WI38 (cell line): ENCODE measurements at regions not wholly inside any gene's neighbourhood (a gene's known extent, or its start where the extent isn't known, plus 50 kb on each side); places are given as distances from the start of the nearest gene placed in this dataset.

Source experiments
- H3K4me3 ChIP-seq: 2 replicates; pipeline ENCODE4 v1.5.1; 2011; ENCODE audit warnings: low read depth, mild to moderate bottlenecking, control low read depth, low read length
- TF ChIP-seq, protein P1 (sequence below): IDR thresholded peaks from 2 replicates; pipeline ENCODE4 v1.5.1; 2012; ENCODE audit warnings: low read depth, mild to moderate bottlenecking, control low read depth, low read length

DNA sequence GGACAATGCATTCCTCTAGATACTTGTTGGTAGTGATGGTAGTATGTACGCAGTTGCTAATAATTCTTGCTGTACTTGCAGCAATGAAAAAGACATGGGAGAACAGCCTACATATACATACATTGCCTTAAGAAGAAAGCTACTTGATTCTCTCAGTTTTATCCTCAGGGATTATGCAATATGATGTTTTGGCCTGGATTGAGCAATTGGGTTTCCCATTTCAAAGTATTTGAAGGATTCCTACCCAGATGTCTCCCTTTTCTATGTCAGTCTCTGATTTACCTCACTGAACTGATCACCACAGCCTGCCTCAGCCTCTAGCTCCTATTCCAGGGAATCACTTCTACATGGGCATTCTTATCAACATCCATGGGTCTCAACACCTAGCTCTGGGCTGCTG is 210.1 kb upstream of the CDH10 start:
- TF ChIP-seq, protein P1, sequence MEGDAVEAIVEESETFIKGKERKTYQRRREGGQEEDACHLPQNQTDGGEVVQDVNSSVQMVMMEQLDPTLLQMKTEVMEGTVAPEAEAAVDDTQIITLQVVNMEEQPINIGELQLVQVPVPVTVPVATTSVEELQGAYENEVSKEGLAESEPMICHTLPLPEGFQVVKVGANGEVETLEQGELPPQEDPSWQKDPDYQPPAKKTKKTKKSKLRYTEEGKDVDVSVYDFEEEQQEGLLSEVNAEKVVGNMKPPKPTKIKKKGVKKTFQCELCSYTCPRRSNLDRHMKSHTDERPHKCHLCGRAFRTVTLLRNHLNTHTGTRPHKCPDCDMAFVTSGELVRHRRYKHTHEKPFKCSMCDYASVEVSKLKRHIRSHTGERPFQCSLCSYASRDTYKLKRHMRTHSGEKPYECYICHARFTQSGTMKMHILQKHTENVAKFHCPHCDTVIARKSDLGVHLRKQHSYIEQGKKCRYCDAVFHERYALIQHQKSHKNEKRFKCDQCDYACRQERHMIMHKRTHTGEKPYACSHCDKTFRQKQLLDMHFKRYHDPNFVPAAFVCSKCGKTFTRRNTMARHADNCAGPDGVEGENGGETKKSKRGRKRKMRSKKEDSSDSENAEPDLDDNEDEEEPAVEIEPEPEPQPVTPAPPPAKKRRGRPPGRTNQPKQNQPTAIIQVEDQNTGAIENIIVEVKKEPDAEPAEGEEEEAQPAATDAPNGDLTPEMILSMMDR, result no peak
- no peak overlapping the region for H3K4me3 ChIP-seq

DNA sequence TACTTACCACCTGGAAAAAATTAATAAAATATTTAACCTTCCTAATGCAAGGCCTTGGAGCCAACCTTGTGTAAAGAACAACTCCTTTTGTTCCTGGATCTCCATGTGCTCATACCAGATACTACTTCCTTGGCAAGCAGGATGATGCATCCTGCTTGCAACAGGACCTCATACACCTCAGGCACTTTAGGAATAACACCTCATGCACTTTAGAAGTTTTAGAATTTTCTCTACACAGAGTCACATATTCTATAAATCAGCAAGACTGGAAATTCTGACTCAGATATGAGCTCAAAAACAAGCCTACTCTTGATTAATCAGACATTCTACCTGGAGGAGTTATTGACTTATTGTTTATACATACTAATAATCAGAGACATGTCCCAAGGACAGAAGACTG is 209.6 kb upstream of the CDH10 start:
- TF ChIP-seq, protein P1, result no peak
- no peak overlapping the region for H3K4me3 ChIP-seq

DNA sequence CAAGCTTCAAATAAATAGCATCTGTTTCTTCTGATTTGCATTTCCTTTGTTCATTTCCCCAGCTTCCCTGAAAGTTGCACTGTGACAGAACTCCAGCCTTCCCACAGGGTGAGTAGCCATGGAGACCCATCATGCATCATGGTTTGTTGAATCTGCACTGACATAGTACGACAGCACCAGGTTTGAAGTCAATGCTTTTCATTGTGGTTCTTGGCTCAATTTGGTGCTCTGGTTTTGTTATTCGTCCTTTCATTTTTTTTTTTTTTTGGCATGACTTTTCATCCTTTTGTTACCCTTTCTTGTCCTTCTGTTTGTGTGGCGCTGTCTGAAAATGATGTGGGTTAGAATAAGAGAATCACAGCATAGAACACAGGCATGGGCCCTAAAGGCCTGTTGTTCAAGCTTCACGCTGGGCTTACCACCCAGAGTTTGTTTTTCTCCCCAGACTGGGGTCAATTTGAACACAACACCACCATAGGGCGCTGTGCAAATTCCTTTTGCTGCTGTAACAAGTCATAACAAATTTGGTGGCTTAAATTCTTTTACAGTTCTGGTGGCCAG is 206.2 kb upstream of the CDH10 start:
- TF ChIP-seq, protein P1, result no peak
- H3K4me3 ChIP-seq, result no peak overlapping the region

DNA sequence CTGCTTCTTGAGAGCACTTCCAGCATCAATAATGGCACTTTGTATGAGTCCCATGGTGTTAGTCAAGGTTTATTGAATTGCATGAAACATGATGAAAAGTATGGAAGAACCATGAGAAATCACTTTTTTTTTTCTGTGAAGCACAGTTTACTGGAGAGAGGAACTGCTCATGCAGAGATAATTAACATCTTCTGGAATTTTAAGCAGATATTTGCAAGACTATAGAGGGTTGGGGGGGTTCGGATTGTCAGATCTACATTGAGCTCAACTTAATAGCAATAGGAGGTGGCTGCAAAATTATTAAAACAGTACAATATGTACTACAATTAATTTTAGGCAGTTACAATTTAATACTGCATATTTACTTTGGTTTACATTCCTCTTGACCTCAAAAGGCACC is 204.4 kb upstream of the CDH10 start:
- TF ChIP-seq, protein P1, result no peak
- no peak overlapping the region for H3K4me3 ChIP-seq

DNA sequence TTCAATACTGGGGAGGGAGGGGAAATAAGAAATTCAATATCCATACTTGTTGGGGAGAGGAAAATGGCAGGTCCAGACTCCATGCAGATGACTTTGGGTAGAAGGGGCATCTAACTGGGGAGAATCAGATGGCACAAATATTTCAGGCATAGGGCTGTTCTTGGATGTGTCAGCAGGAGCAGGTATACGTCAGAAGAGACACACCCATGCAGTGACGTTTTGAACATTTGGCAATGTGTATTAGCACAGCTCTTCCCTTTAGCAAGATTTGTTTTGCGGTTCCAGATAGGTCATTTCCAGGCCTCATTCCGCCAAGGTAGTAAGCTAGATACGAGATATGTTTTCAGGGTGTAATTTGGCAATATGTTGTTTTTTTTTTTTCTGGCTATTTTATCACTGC is 187.2 kb upstream of the CDH10 start:
- H3K4me3 ChIP-seq, result no peak overlapping the region
- TF ChIP-seq, protein P1, result no peak

DNA sequence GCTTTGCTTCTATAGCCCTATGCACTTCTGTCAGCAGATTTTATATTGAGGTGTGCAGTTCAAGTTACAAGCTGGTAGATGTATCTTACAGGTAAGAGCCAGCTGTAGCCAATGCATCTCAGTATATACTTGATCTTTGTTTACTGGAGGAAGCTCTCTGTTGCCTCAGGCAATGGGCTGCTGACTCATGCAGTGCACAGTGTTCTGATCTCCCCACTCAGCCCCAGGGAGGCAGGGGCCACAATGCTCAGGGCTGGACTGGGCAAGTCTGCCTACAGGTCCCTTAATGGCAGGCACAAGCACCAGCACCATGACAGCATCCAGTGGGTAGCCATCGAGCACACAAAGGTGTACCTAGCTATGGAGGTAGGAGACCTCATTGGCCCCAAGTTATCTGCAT is 178.8 kb upstream of the CDH10 start:
- TF ChIP-seq, protein P1, result no peak
- H3K4me3 ChIP-seq, result no peak overlapping the region

DNA sequence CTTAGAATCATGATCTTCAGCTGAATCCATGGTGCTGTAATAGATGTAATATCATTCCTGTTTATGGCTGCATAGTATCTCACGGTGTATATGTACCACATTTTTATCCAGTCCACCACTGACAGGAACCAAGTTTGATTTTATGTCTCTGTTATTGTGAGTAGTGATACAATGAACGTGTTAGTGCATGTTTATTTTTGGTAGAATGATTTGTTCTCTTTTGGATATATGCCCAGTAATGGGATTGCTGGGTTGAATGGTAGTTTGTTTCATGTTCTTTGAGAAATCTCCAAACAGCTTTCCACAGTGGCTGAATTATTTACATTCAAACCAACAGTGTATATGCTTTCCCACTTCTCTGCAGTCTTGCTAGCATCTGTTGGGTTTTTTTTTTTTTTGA is 175.1 kb upstream of the CDH10 start:
- no peak overlapping the region for H3K4me3 ChIP-seq
- TF ChIP-seq, protein P1, result no peak
